ENCODE measurements at regions not wholly inside any gene's neighbourhood (a gene's known extent, or its start where the extent isn't known, plus 50 kb on each side); places are given as distances from the start of the nearest gene placed in this dataset.

DNA sequence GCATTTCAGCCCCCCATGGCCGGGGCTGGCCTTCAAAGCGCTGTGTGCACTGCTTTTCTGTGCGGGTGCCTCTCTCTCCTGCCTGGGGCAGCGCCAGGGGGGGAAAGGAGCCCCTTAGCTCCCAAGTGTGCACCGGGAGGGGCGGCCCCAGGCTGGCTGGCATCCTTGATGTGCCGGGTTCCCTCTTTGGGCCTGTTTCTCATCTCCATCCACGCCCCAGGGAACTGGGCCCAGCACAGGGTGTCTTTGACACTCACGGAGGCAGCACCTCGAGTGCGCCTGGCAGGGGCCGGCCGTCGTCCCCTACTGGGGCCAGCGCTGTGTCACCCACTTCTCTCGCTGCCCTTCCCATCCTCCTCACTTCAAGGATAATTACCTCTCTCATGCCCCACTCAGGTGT lies 324.3 kb downstream of the TEX29 start:
- no peak for DNase-seq (ENCODE audit: low spot score)

DNA sequence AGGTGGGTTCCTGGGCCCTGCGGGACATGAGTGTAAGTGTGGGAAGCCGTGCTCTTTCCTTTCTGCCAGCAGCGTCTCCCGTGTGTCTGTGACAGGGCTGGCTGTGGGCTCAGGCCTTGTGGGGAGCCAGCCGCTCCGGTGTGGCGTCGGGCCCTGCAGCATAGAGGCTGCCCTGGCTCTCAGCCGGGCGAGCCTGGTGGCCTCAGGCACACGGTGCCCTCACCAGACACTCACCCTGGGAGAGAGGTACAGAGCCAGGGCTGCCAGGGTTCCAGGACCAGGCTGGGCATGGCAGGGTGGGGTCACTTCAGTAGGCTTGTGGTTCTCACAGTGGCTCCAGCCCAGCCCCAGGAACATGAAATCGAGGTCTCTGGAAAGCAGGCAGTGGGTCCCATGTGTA lies 324.8 kb downstream of the TEX29 start:
- DNase-seq (ENCODE audit: low spot score), result no peak

DNA sequence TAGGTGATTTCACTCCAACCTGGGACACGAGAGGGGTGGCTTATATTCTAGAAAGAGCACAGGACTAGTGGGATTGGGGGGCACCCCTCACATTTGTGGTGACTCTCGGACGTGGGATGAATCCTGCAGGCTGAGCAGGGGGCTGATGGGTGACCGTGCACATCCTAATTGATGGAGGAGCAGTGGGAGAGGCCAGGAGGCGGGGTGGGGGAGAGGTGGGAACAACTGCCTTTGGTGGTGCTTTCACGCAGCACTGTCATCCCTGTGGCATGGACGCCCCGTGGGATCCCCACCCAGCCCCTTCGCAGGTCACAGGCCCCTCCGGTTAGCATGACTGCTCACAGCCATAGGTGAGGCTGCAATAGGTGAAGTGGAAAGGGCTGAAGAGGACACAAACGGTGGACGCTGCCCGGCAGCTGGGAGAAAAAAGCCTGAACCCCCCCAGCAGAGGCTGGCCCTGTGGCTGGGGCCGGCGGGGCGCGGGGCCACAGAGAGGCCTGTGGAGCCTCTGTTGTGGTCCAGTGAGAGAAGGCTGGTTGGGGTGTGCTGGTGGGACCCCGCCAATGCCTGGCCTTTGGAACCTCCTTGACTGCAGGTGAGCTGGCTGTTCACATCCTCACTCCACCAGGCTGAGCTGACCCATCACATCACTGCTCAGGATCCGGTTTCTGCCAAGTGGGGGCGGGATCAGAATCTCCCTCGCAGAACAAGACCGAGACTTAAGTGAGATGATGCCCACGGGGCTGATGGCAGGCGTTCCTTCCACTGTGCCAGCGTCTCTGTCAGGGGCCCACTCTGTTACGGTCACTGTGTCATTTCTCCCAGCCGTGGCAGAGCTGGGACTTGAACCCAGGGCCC lies 325.4 kb downstream of the TEX29 start:
- DNase-seq (ENCODE audit: low spot score), result no peak

DNA sequence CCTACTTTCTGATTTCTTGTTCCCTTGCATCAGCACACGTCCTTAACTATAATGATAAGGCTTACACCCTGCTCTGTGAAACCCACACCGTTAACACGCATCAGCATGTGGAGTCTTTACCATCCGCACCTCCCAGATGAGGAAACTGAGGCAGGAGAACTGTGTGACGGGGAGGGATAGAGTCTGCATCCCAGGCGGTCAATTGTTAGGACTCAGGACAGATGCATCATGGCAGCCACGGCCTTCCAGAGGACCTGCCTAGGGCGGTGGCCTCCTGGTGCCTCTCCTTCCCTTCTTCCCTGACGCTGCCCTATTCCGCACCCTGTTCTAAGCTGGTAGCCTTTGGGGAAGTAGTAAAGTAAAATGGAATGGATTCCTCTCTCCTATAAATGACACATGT lies 326.0 kb downstream of the TEX29 start:
- DNase-seq (ENCODE audit: low spot score), result no peak

DNA sequence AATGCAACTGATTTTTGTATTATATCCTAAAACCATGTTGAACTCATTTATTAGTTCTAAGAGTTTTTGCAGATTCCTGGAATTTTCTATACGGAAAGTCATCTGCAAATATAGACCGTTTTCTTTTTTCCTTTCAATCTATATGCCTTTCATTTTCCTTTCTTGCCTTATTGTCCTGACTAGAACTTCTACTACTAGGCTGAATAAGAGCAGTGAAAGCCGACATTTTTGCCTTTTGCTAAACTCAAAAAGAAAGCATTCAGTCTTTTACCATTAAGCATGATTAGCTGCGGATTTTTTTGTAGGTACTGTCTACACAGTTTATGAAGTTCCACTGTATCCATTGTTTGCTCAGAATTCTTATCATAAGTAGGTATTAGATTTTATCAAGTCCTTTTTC lies 328.4 kb downstream of the TEX29 start:
- DNase-seq (ENCODE audit: low spot score), result no peak

DNA sequence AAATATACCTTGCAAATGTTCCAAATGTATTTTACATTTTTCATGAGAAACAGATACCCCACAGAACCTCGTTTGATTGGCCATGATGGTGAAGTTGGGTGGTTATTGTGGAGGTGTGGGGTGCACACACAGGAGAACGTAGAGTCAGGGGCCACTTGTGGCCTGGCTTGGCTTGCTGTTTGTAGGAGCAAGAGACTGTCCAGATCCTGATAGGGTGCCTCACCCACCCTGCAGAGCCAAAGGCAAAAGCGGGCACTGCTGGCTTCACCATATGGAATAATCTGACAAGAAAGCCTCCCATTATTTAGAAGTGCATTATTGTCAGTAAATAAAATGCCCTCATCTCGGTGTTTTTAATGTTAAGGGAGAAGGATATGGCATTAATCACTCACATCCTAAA lies 330.2 kb downstream of the TEX29 start:
- no peak for DNase-seq (ENCODE audit: low spot score)

DNA sequence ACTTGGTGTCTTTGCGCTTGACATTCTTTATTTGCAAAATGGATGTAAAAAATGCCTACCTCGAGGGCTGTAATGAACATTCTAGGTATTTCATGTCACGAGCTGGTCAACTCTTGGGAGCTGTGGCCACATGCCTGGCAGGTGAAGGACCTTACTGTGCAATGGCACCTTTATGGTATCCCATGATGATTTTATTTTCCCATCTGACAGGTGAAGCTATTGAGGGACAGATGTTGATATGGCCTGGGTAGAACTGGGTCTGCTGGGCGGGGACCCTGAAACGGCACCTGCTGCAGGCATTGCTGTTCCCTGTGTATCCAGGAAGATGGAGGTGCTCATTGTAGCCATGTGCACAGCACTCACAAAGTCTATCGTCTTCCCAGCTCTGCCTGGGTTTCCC lies 332.2 kb downstream of the TEX29 start:
- no peak for DNase-seq (ENCODE audit: low spot score)

DNA sequence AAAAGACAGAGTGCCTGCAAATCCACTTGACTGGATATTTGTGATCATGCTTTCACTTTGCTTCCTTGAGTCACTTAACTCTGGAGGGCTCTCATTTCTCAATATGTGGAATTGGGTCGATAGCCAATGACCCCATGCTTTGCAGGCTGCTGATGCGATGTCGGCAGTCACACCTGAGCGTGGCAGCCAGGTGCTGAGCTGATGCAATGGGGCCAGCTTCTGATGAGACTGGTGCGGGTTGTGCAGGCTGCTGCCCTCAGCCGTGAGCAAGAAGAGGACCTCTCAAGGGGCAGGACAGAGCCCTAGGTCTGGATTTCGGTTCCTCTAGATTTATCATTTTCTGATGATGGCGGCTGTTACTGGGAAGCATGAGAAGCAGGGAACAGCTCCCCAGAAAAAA lies 334.1 kb downstream of the TEX29 start:
- DNase-seq (ENCODE audit: low spot score), result no peak

DNA sequence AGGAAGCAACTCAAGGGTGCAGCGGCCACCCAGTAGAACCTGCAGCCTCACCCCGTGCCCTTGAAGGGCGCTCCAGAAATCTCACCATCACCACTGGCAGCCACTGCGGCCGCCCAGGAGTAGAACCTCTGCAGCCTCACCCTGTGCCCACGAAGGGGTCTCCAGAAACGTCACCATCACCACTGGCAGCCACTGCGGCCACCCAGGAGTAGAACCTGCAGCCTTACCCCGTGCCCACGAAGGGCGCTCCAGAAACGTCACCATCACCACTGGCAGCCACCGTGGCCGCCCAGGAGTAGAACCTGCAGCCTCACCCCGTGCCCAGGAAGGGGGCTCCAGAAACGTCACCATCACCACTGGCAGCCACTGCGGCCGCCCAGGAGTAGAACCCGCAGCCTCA lies 336.0 kb downstream of the TEX29 start:
- no peak for DNase-seq (ENCODE audit: low spot score)

DNA sequence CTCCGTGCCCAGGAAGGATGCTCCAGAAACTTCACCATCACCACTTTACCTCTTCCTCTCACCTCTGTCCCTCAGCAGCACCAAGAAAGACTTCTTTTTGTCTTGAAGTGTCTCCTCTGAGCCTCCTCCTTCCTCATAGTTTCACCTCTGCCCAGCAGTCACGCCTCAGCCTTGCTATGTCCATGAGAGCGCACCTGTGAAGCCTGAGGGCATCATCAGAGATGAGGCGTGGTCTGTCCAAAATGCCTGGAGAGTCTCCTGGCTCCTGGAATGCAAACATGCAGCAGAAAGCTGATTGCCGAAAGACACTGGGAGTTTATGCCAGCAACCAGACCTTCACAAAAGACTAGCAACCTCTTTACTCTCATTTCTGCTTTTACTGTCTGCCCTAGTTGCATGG lies 336.6 kb downstream of the TEX29 start:
- DNase-seq (ENCODE audit: low spot score), result no peak

DNA sequence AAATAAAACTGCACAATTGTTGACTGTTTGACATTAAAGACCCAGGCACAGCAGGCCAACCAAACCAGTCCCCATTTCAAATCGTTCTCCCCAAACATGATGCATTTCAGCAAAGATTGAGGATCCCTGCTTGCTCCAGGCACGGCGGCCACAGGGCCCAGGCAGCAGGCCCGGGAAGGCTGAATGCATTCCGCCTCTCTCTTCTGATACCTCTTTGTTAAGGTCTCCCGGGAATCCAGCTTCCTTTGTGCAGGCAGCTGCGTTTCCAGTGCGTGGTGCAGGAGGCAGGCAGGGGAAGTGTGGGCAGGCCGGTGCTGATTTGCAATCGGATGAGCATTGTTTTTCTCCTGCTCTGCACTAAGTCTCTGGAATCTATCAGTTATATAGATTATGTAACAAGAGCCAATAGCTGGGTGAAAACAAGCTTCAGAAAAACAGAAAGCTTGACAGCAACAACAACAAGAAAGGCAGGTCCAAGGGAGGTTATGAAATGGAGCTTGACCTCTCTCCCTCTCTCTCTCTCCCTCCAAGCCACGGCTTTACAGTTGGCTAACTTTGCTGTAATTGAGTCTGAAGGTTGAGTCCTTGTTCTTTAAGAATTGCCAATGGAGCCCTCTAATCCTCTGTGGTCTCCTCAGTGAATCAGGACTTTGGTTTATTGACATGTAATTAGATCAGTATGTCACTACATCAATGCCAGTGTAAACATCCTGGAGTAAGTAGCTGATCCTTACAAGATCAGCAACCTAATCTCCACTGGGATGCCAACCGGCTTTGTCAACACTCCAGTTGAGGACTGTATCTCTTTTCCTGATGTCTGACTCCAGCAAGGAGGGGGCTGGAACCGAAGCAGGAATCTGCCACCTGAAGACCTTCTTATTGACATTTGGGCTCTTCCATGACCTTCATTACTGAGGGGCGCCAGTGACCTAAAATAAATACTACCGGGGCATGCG lies 338.0 kb downstream of the TEX29 start:
- DNase-seq (ENCODE audit: low spot score), result no peak

DNA sequence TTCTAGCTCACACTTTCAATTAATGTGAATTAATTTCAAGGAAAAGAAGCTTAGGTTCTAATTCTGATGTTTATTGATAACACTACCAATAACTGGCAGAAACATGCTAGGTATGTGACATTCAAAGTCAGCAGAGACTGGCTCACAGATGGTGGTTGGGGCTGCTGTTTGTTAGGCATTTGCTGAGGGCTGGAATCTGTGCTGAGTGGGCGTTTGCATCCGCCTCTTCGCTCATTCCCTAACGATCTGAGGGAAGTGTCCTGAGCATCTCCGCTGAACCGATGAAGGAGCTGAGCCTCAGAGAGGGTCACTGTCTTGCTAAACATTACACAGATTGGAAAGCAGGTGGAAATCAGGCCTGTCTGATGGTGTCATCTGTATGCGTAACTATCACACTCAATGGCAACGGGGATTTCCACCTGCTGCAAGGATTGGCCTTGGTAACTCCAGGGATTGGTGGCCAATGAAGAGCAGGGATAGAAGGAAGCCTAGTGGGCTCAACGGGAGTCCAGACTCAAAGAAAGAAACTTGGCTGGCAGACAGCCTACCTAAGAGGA lies 338.9 kb downstream of the TEX29 start:
- DNase-seq (ENCODE audit: low spot score), result no peak

DNA sequence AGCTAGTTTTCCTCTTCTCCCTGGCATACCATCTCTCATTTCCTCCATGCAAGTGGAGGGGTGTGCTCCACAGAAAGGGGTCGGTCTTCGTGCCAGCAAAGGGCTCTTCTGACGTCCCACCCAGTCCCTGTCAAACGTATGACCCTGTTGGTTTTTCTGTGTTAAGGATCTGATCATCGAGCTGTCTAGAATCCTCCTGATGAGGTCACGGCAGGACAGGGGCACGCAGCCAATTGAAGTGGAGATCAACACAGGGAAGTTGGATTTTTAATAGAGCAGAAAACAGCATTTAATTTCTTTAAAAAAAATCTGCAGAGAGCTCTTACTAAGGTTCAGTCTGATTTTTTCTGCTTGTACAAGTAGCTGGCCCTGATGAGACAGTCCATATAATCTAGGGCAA lies 339.4 kb downstream of the TEX29 start:
- no peak for DNase-seq (ENCODE audit: low spot score)

DNA sequence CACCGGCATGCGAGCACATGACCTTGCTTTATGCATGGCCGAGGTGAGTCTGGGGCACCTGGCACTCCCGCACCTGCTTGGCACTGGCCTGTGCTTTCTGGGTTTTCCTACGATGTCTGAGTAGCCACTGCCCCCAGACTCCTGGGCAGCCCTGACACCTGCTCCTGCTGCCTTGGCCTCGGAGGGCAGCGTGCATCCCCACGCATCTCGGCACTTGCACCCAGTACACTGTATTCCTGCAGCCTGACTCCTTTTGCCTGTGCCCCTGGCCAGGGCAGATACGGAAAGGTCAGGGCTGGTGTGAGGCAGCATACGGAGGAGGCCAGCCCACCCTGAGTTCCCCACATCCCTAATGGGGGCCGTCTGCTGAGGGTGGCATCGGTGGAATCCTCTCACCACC lies 340.6 kb downstream of the TEX29 start:
- no peak for DNase-seq (ENCODE audit: low spot score)

DNA sequence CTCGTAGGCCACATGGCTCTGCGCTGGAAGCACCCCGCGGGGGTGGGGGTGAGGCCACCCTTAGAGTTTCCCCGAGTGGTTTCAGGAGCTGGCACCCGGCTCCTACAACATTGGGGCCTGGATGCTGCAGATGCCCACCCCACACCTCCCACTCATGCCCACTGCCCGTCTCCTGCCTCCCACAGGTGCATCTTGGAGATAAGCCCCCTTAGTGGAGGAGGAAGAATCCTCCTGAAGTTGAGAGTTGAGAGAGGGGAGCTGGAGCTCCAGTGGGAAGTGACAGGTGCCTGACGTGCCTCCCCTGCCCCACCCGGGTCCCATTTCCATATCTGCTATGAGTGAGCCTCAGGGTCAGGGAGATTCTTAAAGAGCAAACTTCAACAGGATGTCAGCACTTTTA lies 341.3 kb downstream of the TEX29 start:
- no peak for DNase-seq (ENCODE audit: low spot score)

DNA sequence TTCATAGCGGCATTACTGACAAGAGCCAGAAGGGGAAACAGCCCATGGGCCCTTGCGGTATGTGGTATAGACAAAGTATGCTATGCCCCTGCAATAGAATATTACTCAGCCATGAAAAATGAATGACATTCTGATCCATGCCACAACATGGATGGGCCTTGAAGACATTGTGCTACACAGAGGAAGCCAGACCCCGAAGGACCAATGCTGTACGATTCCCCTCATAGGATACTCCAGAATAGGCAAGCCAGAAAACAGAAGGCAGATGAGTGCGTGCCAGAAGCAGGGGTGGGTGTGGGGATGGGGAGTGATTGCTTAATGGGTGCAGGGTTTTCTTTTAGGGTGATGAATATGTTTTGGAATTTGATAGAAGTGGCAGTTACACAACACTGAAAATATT lies 342.0 kb downstream of the TEX29 start:
- DNase-seq (ENCODE audit: low spot score), result no peak

DNA sequence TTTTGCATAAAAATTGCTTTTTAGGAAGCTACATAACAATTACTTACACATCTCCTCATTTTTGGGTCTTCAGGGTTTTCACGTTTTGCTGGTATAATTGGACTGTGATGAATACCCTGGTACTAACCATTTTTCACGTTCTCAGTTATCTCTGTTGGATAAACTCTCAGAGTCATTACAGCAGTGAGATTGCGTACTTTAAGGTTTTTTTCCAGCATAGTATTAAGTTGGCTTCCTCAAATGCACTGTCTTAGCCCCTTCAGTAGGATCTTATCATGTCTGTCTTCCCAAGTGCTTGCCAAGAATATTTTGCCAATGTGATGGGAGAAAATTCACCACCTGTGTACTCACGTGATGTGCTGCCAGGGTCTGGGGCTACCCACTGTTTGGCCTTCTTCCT lies 342.5 kb downstream of the TEX29 start:
- DNase-seq (ENCODE audit: low spot score), result no peak

DNA sequence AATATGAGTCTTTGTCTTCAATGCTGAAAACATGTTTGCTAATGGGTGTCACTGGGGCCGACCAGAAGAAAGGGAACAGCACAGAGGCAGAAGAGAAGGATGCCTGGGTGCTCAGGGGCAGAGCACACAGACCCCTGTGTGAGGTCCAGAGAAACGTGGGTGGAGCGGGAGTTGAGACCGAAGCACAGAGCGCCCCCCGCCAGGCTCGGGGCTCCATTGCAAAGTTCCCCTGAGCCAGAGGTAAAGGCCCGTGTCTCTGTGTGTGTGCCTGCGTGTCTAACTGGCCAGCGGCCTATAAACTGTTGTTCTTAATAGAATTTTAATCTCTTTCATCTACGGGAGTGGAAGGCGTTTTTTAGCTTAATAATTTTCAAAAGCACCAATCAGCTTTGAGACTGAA lies 343.1 kb downstream of the TEX29 start:
- DNase-seq (ENCODE audit: low spot score), result no peak

DNA sequence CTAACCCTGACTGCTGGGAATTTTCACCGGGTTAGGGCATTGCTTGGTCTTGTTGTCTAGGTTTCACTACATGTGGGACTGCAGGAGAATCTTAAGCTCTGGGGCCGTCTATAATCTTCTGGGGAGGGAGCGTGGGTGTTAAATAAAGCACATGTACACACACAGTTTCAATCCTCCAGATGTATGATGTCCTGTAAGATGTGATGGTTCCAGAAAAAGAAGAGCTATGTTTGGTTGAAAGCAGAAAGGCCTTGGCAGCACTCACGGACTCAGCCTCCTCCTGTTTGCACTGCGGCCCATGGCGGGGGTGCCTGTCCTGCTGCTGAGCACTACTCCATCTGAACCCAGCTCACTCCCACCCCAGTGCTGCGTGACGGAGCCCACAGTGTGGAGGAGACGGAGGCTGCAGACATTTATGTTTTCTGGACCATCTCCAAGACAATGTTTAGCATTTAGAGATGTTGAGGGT lies 343.5 kb downstream of the TEX29 start:
- DNase-seq (ENCODE audit: low spot score), result no peak

DNA sequence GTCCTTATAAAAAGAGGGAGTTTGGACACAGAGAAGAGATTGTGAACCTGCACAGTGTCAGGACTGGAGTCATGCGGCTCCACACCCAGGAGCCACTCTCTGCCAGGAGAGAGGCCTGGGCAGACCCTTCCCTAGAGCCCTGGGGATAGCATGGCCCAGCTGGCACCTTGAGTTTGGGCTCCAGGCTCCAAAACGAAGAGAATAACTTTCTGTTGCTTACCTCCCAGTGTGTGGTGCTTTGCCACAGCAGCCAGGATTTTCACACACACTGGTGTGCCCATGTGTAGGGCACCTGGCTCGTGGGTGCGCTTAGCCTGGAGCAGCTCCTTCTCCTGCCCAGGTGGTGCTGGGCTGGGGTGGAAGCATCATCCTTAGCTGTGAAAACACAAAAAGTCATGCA lies 344.3 kb downstream of the TEX29 start:
- no peak for DNase-seq (ENCODE audit: low spot score)

DNA sequence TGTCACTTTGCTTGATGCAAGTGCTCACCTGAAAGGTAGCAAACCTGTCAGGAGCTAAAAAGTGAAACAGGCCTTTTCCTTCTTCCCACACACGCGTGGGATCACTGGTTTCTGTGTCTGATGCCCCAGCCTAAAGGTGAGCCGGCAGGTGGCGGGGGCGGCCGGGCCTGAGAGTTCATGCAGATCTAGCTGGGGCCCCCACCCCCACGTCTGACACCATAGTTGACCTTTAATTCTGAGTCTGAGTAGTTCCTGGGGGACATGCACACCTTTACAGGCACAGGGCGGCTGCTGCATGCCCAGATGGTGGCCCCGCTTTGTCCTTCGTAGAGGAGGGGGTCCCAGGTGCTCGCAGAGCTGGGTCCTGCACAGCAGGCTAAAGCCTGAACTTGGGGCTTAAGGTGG lies 345.3 kb downstream of the TEX29 start:
- DNase-seq (ENCODE audit: low spot score), result no peak

DNA sequence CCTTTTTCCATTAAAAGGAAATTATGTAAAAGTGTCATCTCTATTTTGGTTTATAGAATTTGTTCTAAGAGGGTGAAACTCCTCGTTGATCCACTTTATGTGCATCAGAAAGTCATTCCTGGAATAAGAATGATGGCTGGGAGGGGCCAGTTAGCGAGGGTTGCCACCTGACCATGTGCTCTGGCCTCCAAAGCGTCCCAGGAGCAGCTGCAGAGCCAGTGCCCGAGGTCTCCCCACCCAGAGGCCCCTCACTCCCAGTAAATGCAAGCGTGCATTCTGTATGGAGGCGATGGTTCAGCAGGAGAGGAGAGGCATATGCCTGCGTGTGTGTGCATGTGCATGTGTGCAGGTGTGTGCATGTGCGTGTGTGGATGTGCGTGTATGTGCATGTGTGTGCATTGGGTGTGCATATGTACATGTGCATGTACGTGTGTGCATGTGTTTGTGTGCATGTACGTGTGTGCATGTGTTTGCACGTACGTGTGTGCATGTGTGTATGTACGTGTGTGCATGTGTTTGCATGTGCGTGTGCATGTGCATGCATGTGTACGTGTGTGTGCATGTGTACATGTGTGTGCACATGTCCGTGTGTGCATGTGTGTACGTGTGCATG lies 345.8 kb downstream of the TEX29 start:
- no peak for DNase-seq (ENCODE audit: low spot score)

Data from RKO (cell line).